HEK293T (cell line): ENCODE measurements at regions not wholly inside any gene's neighbourhood (a gene's known extent, or its start where the extent isn't known, plus 50 kb on each side); places are given as distances from the start of the nearest gene placed in this dataset.

Experiments
- BHLHE40 ChIP-seq: fragments of 450-650 bp; IDR thresholded peaks from 2 replicates; pipeline ENCODE4 v1.6.1; 2016; ENCODE audit warnings: mild to moderate bottlenecking, moderate library complexity, borderline replicate concordance
- FOXA1 ChIP-seq: fragments of 450-650 bp; IDR thresholded peaks from 2 replicates; pipeline ENCODE4 v1.6.1; 2016; ENCODE audit warnings: mild to moderate bottlenecking
- FOXK2 ChIP-seq: fragments of 450-650 bp; IDR thresholded peaks from 2 replicates; pipeline ENCODE4 v1.6.1; 2016; ENCODE audit warnings: mild to moderate bottlenecking
- NFRKB ChIP-seq: fragments of 450-650 bp; IDR thresholded peaks from 2 replicates; pipeline ENCODE4 v1.6.1; 2016; ENCODE audit warnings: mild to moderate bottlenecking, moderate library complexity
- SP1 ChIP-seq: fragments of 450-650 bp; IDR thresholded peaks from 2 replicates; pipeline ENCODE4 v1.6.1; 2017
- SUZ12 ChIP-seq: fragments of 450-650 bp; IDR thresholded peaks from 2 replicates; pipeline ENCODE4 v1.6.1; 2016; ENCODE audit warnings: mild to moderate bottlenecking

DNA sequence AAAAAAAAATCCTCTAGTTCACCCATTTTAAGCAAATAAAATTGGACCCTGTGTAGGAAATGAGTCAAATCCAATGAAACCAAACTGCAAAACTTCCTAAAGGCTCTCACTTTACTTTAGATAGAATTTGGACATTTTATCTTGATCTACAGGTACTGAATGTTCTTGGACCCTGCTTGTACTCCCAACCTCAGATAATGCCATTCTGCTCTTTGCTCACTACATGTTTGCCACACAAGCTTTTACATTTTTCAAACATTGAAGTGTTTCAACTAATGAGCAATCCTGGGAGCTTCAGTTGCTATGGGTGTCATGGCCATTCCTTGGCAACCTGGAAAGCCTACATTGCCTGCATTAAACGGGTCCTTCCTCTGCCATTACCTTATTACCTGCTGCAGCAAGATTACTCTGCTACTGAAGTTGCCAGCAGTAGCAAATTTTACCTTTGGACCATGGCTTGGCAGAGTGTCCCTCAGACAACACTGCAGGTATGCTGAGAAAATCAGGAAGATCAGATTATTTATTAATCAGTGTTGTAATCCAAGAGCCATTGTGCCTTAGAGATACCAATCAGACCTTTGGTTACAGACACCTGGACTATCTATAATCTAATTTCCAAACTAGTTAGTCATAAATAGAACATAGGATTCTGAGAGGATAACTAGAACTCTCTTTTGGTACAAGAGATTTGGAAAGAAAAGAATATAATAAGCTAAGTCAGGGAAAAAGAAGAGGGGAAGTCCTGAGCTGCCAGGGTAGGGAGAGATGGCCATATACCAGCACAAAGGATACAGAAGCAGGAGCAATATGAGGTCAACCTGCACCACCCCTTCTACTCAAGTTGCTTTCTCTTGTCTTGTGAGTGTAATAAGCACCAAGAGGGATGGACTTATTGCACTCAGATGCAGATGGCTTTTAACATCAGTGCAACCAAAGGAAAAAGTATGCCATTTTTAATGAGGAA lies 293.3 kb upstream of the TFPI start:
- TF ChIP-seq BHLHE40 = no peak
- TF ChIP-seq NFRKB = no peak
- no peak for TF ChIP-seq SP1
- TF ChIP-seq FOXK2 = no peak
- TF ChIP-seq FOXA1 = no peak
- TF ChIP-seq SUZ12 = no peak
